ENCODE measurements at regions not wholly inside any gene's neighbourhood (a gene's known extent, or its start where the extent isn't known, plus 50 kb on each side); places are given as distances from the start of the nearest gene placed in this dataset.

GRCh38 chr9:106668534-106668933 lies 194.4 kb upstream of the ZNF462 start:
- H2BK15ac ChIP-seq (ENCODE audit: low read depth, poor library complexity, severe bottlenecking), result no peak overlapping the region
- no peak overlapping the region for H2AK5ac ChIP-seq (ENCODE audit: low read length, severe bottlenecking)
- H3K79me1 ChIP-seq (replicated peaks; ENCODE audit: low read length, poor library complexity, severe bottlenecking), result no peaks in the 10 kb centered on the region
- no peak overlapping the region for H3K4me3 ChIP-seq (ENCODE audit: insufficient read depth in 1 of 2, low read depth in 1 of 2, low read length in 2 of 2)
- no peak overlapping the region for H3K14ac ChIP-seq (ENCODE audit: low read length in 2 of 2)
- no peaks in the 10 kb centered on the region for H3K9me3 ChIP-seq (ENCODE audit: control insufficient read depth, low read length)
- no peak overlapping the region for H3K27ac ChIP-seq (ENCODE audit: low read length, poor library complexity, severe bottlenecking)
- H3K36me3 ChIP-seq (ENCODE audit: control insufficient read depth in 1 of 2, insufficient read depth in 2 of 2, low read depth in 1 of 2, low read length in 2 of 2), result no peaks in the 10 kb centered on the region
- H3K4me2 ChIP-seq (ENCODE audit: low read length, poor library complexity, severe bottlenecking), result no peak overlapping the region
- no peak overlapping the region for H3K9ac ChIP-seq (ENCODE audit: low read length)
- no peaks in the 10 kb centered on the region for H3K27me3 ChIP-seq (ENCODE audit: control insufficient read depth in 1 of 2, insufficient read depth in 1 of 2, low read length in 2 of 2)
- no CpG with 5 or more reads among the region's 1 CpG for WGBS
- H2BK120ac ChIP-seq (ENCODE audit: low read depth, low read length), result no peak overlapping the region
- H2BK12ac ChIP-seq (ENCODE audit: low read length in 2 of 2), result no peak overlapping the region
- H2AFZ ChIP-seq (ENCODE audit: low read depth, low read length), result no peak overlapping the region
- H3K23ac ChIP-seq (ENCODE audit: low read length in 2 of 2), result no peak overlapping the region
- H3K4ac ChIP-seq (ENCODE audit: low read depth in 1 of 2, low read length in 2 of 2), result no peak overlapping the region
- no peaks in the 10 kb centered on the region for H3K4me1 ChIP-seq (ENCODE audit: control insufficient read depth, insufficient read depth, low read depth, low read length)
- H3K18ac ChIP-seq (ENCODE audit: low read depth in 1 of 2, low read length in 2 of 2), result no peak overlapping the region
- H4K8ac ChIP-seq (ENCODE audit: low read length), result no peak overlapping the region
- no peak overlapping the region for H2BK5ac ChIP-seq (ENCODE audit: low read depth, low read length, poor library complexity, severe bottlenecking)
- H4K91ac ChIP-seq (ENCODE audit: low read length), result no peak overlapping the region
- DNase-seq, result no peak

GRCh38 chr9:106669835-106670234 lies 193.1 kb upstream of the ZNF462 start:
- H3K14ac ChIP-seq (ENCODE audit: low read length in 2 of 2), result no peak overlapping the region
- no peak overlapping the region for H3K23ac ChIP-seq (ENCODE audit: low read length in 2 of 2)
- H2BK5ac ChIP-seq (ENCODE audit: low read depth, low read length, poor library complexity, severe bottlenecking), result no peak overlapping the region
- H3K79me1 ChIP-seq (replicated peaks; ENCODE audit: low read length, poor library complexity, severe bottlenecking), result no peaks in the 10 kb centered on the region
- H2AFZ ChIP-seq (ENCODE audit: low read depth, low read length), result no peak overlapping the region
- H3K36me3 ChIP-seq (ENCODE audit: control insufficient read depth in 1 of 2, insufficient read depth in 2 of 2, low read depth in 1 of 2, low read length in 2 of 2), result no peaks in the 10 kb centered on the region
- no peak overlapping the region for H2AK5ac ChIP-seq (ENCODE audit: low read length, severe bottlenecking)
- H3K4ac ChIP-seq (ENCODE audit: low read depth in 1 of 2, low read length in 2 of 2), result no peak overlapping the region
- H3K27ac ChIP-seq (ENCODE audit: low read length, poor library complexity, severe bottlenecking), result no peak overlapping the region
- H3K9ac ChIP-seq (ENCODE audit: low read length), result no peak overlapping the region
- H3K18ac ChIP-seq (ENCODE audit: low read depth in 1 of 2, low read length in 2 of 2), result no peak overlapping the region
- 83% methylated on average over 4 of the region's 4 CpGs for WGBS
- no peak overlapping the region for H2BK120ac ChIP-seq (ENCODE audit: low read depth, low read length)
- no peak overlapping the region for H2BK12ac ChIP-seq (ENCODE audit: low read length in 2 of 2)
- no peak overlapping the region for H2BK15ac ChIP-seq (ENCODE audit: low read depth, poor library complexity, severe bottlenecking)
- no peak overlapping the region for H3K4me3 ChIP-seq (ENCODE audit: insufficient read depth in 1 of 2, low read depth in 1 of 2, low read length in 2 of 2)
- H3K4me1 ChIP-seq (ENCODE audit: control insufficient read depth, insufficient read depth, low read depth, low read length), result no peaks in the 10 kb centered on the region
- H3K9me3 ChIP-seq (ENCODE audit: control insufficient read depth, low read length), result no peaks in the 10 kb centered on the region
- no peak for DNase-seq
- no peak overlapping the region for H3K4me2 ChIP-seq (ENCODE audit: low read length, poor library complexity, severe bottlenecking)
- H3K27me3 ChIP-seq (ENCODE audit: control insufficient read depth in 1 of 2, insufficient read depth in 1 of 2, low read length in 2 of 2), result no peaks in the 10 kb centered on the region
- H4K91ac ChIP-seq (ENCODE audit: low read length), result no peak overlapping the region
- no peak overlapping the region for H4K8ac ChIP-seq (ENCODE audit: low read length)

GRCh38 chr9:106670418-106670817 lies 192.5 kb upstream of the ZNF462 start:
- H3K9ac ChIP-seq (ENCODE audit: low read length), result no peak overlapping the region
- H3K9me3 ChIP-seq (ENCODE audit: control insufficient read depth, low read length), result no peaks in the 10 kb centered on the region
- no peak overlapping the region for H3K4me2 ChIP-seq (ENCODE audit: low read length, poor library complexity, severe bottlenecking)
- no peak overlapping the region for H2AK5ac ChIP-seq (ENCODE audit: low read length, severe bottlenecking)
- H3K79me1 ChIP-seq (replicated peaks; ENCODE audit: low read length, poor library complexity, severe bottlenecking), result no peaks in the 10 kb centered on the region
- H2BK5ac ChIP-seq (ENCODE audit: low read depth, low read length, poor library complexity, severe bottlenecking), result no peak overlapping the region
- H3K23ac ChIP-seq (ENCODE audit: low read length in 2 of 2), result no peak overlapping the region
- no peak overlapping the region for H3K27ac ChIP-seq (ENCODE audit: low read length, poor library complexity, severe bottlenecking)
- no peak overlapping the region for H3K4ac ChIP-seq (ENCODE audit: low read depth in 1 of 2, low read length in 2 of 2)
- no peak overlapping the region for H4K8ac ChIP-seq (ENCODE audit: low read length)
- WGBS, result 85% methylated on average over 2 of the region's 2 CpGs
- H2BK12ac ChIP-seq (ENCODE audit: low read length in 2 of 2), result no peak overlapping the region
- H4K91ac ChIP-seq (ENCODE audit: low read length), result no peak overlapping the region
- H2BK15ac ChIP-seq (ENCODE audit: low read depth, poor library complexity, severe bottlenecking), result no peak overlapping the region
- no peak overlapping the region for H2AFZ ChIP-seq (ENCODE audit: low read depth, low read length)
- H2BK120ac ChIP-seq (ENCODE audit: low read depth, low read length), result no peak overlapping the region
- H3K4me3 ChIP-seq (ENCODE audit: insufficient read depth in 1 of 2, low read depth in 1 of 2, low read length in 2 of 2), result no peak overlapping the region
- no peak overlapping the region for H3K14ac ChIP-seq (ENCODE audit: low read length in 2 of 2)
- no peaks in the 10 kb centered on the region for H3K36me3 ChIP-seq (ENCODE audit: control insufficient read depth in 1 of 2, insufficient read depth in 2 of 2, low read depth in 1 of 2, low read length in 2 of 2)
- H3K27me3 ChIP-seq (ENCODE audit: control insufficient read depth in 1 of 2, insufficient read depth in 1 of 2, low read length in 2 of 2), result no peaks in the 10 kb centered on the region
- DNase-seq, result no peak
- H3K4me1 ChIP-seq (ENCODE audit: control insufficient read depth, insufficient read depth, low read depth, low read length), result no peaks in the 10 kb centered on the region
- no peak overlapping the region for H3K18ac ChIP-seq (ENCODE audit: low read depth in 1 of 2, low read length in 2 of 2)

GRCh38 chr9:106675780-106676179 lies 187.2 kb upstream of the ZNF462 start:
- Histone ChIP-seq H2BK120ac (ENCODE audit: low read depth, low read length) (no peak overlapping the region), H3K18ac (ENCODE audit: low read depth in 1 of 2, low read length in 2 of 2) (no peak overlapping the region), H2AK5ac (ENCODE audit: low read length, severe bottlenecking) (no peak overlapping the region), H2BK12ac (ENCODE audit: low read length in 2 of 2) (no peak overlapping the region), H3K4me2 (ENCODE audit: low read length, poor library complexity, severe bottlenecking) (no peak overlapping the region), H4K91ac (ENCODE audit: low read length) (no peak overlapping the region), H3K14ac (ENCODE audit: low read length in 2 of 2) (no peak overlapping the region), H3K9ac (ENCODE audit: low read length) (no peak overlapping the region), H3K4me1 (ENCODE audit: control insufficient read depth, insufficient read depth, low read depth, low read length) (no peaks in the 10 kb centered on the region), H3K23ac (ENCODE audit: low read length in 2 of 2) (no peak overlapping the region), H3K4ac (ENCODE audit: low read depth in 1 of 2, low read length in 2 of 2) (no peak overlapping the region), H3K79me1 (replicated peaks; ENCODE audit: low read length, poor library complexity, severe bottlenecking) (no peaks in the 10 kb centered on the region), H3K27ac (ENCODE audit: low read length, poor library complexity, severe bottlenecking) (no peak overlapping the region), H2BK5ac (ENCODE audit: low read depth, low read length, poor library complexity, severe bottlenecking) (no peak overlapping the region), H3K27me3 (ENCODE audit: control insufficient read depth in 1 of 2, insufficient read depth in 1 of 2, low read length in 2 of 2) (no peaks in the 10 kb centered on the region), H2BK15ac (ENCODE audit: low read depth, poor library complexity, severe bottlenecking) (no peak overlapping the region), H2AFZ (ENCODE audit: low read depth, low read length) (no peak overlapping the region), H3K4me3 (ENCODE audit: insufficient read depth in 1 of 2, low read depth in 1 of 2, low read length in 2 of 2) (no peak overlapping the region), H3K36me3 (ENCODE audit: control insufficient read depth in 1 of 2, insufficient read depth in 2 of 2, low read depth in 1 of 2, low read length in 2 of 2) (no peaks in the 10 kb centered on the region), H3K9me3 (ENCODE audit: control insufficient read depth, low read length) (no peaks in the 10 kb centered on the region), H4K8ac (ENCODE audit: low read length) (no peak overlapping the region)
- DNase-seq, result no peak
- WGBS, result 73% methylated on average over 4 of the region's 4 CpGs

Measured in mesenchymal stem cell (in vitro differentiated cells and primary cell).